Testis (tissue), 2 donors: ENCODE measurements at regions not wholly inside any gene's neighbourhood (a gene's known extent, or its start where the extent isn't known, plus 50 kb on each side); places are given as distances from the start of the nearest gene placed in this dataset.

ENCODE experiments used
- DNase-seq: peaks from one replicate; pipeline ENCODE4 v3.0.0-alpha.2; 2019
- H3K27ac ChIP-seq, 2 donors: fragments of 200-600 bp; sonication (generic); one replicate each; pipeline ENCODE4 v1.5.1; 2019
- H3K27me3 ChIP-seq: fragments of 200-600 bp; sonication (generic); one replicate; pipeline ENCODE4 v1.5.1; 2019
- H3K36me3 ChIP-seq: fragments of 200-600 bp; sonication (generic); one replicate; pipeline ENCODE4 v1.5.1; 2017; ENCODE audit warnings: low read depth; ENCODE audit errors: missing control alignments
- H3K4me1 ChIP-seq: fragments of 200-600 bp; sonication (generic); one replicate; pipeline ENCODE4 v1.5.1; 2019
- H3K4me3 ChIP-seq, 2 donors: fragments of 200-600 bp; sonication (generic); one replicate each; pipeline ENCODE4 v1.5.1; 2017 to 2019
- H3K9me3 ChIP-seq: fragments of 200-600 bp; sonication (generic); one replicate; pipeline ENCODE4 v1.5.1; 2017
- POLR2A ChIP-seq: fragments of 450-650 bp; IDR thresholded peaks from one replicate; pipeline ENCODE4 v1.6.1; 2017; ENCODE audit warnings: antibody characterized with exemption, mild to moderate bottlenecking, moderate library complexity
- WGBS, 2 donors: methylation state at CpG; one replicate each; pipeline ENCODE4 v1.1.5; 2018; 5-methylcytosine and 5-hydroxymethylcytosine counted together
- intact Hi-C: fragments of 100-400 bp; cut with DNase I; formaldehyde crosslinking; loops from one replicate; pipeline ENCODE4 v1.15.1; 2023; ENCODE audit warnings: low total_unique reads
- TF ChIP-seq, protein P1 (sequence below), 3 experiments: fragments of 450-650 bp in 2 of 3; fragments of 200-600 bp in 1 of 3; sonication (generic) in 1 of 3; IDR thresholded peaks; one replicate each; pipeline ENCODE4 v1.5.1; 2016 to 2019; ENCODE audit warnings: antibody characterized with exemption in 3 of 3, mild to moderate bottlenecking in 2 of 3, moderate library complexity in 1 of 3

DNA sequence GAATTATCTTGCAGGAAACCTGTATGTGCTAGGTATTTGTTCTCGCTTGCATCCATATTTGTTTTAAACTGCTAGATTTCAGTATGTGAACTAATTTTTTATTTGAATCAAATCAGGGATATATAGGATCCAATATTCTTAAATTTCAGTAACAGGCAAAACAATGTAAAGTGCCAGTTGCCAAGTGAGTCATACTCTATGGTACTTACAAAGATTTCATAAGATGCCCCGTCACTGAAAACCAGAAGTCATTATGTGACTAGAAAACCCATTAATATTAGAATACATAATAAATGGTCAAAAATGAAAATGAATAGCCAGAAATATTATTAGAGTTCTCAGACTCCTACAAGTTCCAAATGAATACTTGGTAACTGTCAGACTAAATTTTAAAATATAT lies 481.2 kb downstream of the TFAP2A start:
- 88 to 97% methylated on average over 2 of the region's 2 CpGs for WGBS, 2 donors
- Histone ChIP-seq H3K27ac (no peak overlapping the region), H3K36me3 (no peaks in the 10 kb centered on the region), H3K27me3 (no peaks in the 10 kb centered on the region), H3K4me1 (no peaks in the 10 kb centered on the region), H3K9me3 (no peaks in the 10 kb centered on the region), H3K4me3 (no peak overlapping the region)
- no peak for TF ChIP-seq POLR2A
- TF ChIP-seq, protein P1, sequence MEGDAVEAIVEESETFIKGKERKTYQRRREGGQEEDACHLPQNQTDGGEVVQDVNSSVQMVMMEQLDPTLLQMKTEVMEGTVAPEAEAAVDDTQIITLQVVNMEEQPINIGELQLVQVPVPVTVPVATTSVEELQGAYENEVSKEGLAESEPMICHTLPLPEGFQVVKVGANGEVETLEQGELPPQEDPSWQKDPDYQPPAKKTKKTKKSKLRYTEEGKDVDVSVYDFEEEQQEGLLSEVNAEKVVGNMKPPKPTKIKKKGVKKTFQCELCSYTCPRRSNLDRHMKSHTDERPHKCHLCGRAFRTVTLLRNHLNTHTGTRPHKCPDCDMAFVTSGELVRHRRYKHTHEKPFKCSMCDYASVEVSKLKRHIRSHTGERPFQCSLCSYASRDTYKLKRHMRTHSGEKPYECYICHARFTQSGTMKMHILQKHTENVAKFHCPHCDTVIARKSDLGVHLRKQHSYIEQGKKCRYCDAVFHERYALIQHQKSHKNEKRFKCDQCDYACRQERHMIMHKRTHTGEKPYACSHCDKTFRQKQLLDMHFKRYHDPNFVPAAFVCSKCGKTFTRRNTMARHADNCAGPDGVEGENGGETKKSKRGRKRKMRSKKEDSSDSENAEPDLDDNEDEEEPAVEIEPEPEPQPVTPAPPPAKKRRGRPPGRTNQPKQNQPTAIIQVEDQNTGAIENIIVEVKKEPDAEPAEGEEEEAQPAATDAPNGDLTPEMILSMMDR (IDR thresholded peaks at IDR 0.05) = no peak
- DNase-seq = no peak
- intact Hi-C loops = no loop called here

DNA sequence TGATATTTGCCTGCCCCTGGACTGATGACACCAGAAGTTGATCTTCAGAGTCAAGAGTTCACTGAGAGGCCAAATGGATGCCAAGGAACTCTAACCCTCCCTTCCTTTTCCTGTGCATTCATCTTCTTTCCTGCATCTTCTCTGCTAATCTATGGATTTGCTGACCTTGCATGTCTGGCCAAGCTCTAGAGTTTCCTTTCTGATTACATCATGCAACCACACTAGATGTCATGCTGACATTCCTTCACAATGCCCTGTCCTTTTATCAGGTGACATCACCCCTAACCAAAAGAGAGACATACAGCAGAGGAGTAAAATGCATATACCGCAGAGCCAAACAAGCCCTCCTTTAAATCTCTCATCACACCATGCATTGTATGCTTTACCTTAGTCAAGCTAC lies 487.6 kb downstream of the TFAP2A start:
- intact Hi-C loops = no loop called here
- Histone ChIP-seq H3K36me3 (no peaks in the 10 kb centered on the region), H3K27ac (no peak overlapping the region), H3K9me3 (no peaks in the 10 kb centered on the region), H3K4me3 (no peak overlapping the region), H3K27me3 (no peaks in the 10 kb centered on the region), H3K4me1 (no peaks in the 10 kb centered on the region)
- no peak for TF ChIP-seq POLR2A
- 83 to 100% methylated on average over 1 of the region's 1 CpG for WGBS, 2 donors
- DNase-seq = no peak

DNA sequence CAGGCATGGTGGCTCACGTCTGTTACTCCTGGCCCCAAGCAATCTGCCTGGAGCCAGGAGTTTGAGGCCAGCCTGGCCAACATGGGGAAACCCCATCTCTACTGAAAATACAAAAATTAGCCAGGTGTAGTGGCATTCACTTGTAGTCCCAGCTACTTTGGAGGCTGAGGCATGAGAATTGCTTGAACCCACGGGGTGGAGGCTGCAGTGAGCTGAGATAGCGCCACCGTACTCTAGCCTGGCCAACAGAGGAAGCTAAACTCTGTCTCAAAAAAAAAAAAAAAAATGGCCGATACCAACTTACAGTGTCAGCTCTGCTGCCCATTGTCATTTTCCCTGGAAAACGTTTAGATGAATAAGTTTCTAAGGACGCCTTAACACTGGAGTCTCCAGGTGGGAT lies 489.9 kb downstream of the TFAP2A start:
- intact Hi-C loops = no loop called here
- H3K36me3 ChIP-seq = no peaks in the 10 kb centered on the region
- H3K4me1 ChIP-seq = no peaks in the 10 kb centered on the region
- no peaks in the 10 kb centered on the region for H3K27me3 ChIP-seq
- no peak for TF ChIP-seq POLR2A
- TF ChIP-seq, protein P1 (IDR thresholded peaks at IDR 0.05) = no peak
- no peak for DNase-seq
- no peak overlapping the region for H3K27ac ChIP-seq
- no peak overlapping the region for H3K4me3 ChIP-seq
- H3K9me3 ChIP-seq = no peaks in the 10 kb centered on the region
- 84% methylated on average over 7 of the region's 7 CpGs for WGBS, 2 donors

DNA sequence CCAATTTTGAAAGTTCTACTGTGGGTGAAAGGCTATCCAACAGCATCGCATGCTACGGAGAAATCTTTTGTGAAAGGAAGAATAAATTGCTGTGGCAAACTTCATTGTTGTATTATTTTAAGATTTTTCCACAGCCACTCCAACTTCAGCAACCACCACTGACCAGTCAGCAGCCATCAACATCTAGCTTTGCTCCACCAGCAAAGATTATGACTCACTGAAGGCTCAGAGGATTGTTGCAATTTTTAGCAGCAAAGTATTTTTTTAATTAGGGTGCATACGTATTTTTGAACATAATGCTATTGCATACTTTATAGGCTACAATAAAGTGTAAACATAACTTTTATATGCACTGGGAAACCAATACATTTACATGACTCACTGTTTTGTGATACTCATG lies 493.5 kb downstream of the TFAP2A start:
- TF ChIP-seq POLR2A = no peak
- TF ChIP-seq, protein P1 (IDR thresholded peaks at IDR 0.05) = no peak
- no peak for DNase-seq
- 80 to 90% methylated on average over 3 of the region's 3 CpGs for WGBS, 2 donors

DNA sequence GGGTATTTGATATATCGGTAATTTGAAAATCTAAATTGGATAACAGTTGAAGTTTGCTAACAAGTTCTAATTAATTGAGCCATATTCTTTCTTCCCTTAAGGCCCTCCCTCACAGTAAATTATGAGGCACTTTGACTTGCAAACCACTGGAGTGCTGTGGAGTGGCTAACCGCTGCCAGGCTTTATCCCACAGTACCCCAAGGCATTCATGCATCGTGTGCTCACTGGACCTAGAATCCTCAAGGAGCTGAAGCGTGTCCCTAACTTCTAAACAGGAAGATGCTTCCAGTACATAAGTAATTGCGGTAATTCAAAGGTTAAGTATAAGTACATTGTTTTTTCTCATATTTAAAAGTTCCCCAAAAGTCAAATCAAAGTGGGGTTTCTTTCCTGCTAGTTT lies 499.9 kb downstream of the TFAP2A start:
- TF ChIP-seq POLR2A = no peak
- TF ChIP-seq, protein P1 (IDR thresholded peaks at IDR 0.05) = no peak
- no peaks in the 10 kb centered on the region for H3K36me3 ChIP-seq
- no peak overlapping the region for H3K4me3 ChIP-seq
- H3K27ac ChIP-seq = no peak overlapping the region
- WGBS, 2 donors = 87 to 88% methylated on average over 5 of the region's 5 CpGs
- H3K27me3 ChIP-seq = no peaks in the 10 kb centered on the region
- DNase-seq = no peak
- no peaks in the 10 kb centered on the region for H3K4me1 ChIP-seq
- intact Hi-C loops = no loop called here
- H3K9me3 ChIP-seq = no peaks in the 10 kb centered on the region

More for the DNA sequence above, 493.5 kb downstream of the TFAP2A start:
- Histone ChIP-seq H3K27me3 (no peaks in the 10 kb centered on the region), H3K4me3 (no peak overlapping the region), H3K27ac (no peak overlapping the region), H3K36me3 (no peaks in the 10 kb centered on the region), H3K9me3 (no peaks in the 10 kb centered on the region), H3K4me1 (no peaks in the 10 kb centered on the region)
- intact Hi-C loops = no loop called here
